ENCODE measurements at regions not wholly inside any gene's neighbourhood (a gene's known extent, or its start where the extent isn't known, plus 50 kb on each side); places are given as distances from the start of the nearest gene placed in this dataset.

- TF ChIP-seq EZH2 (IDR thresholded peaks at IDR 0.05; ENCODE audit: borderline replicate concordance, insufficient read depth, low read depth, low read length, poor library complexity, severe bottlenecking) (no peak), CTCF (IDR thresholded peaks at IDR 0.05) (no peak)
Observed at GRCh38 chr15:77682564-77682963, 49.9 kb upstream of the LINGO1 start.

Data from B cell (primary cell).